HEK293 (cell line): ENCODE measurements at regions not wholly inside any gene's neighbourhood (a gene's known extent, or its start where the extent isn't known, plus 50 kb on each side); places are given as distances from the start of the nearest gene placed in this dataset.

Source experiments
- CTCF ChIA-PET: fragments of 350-600 bp; formaldehyde crosslinking; extraction: SDS; loops from one replicate; lab custom pipeline; 2021; ENCODE audit warnings: antibody characterized with exemption; lab: Yijun Ruan, JAX
- POLR2A ChIA-PET: fragments of 300-600 bp; formaldehyde crosslinking; extraction: SDS; loops from one replicate; lab custom pipeline; 2020; ENCODE audit warnings: antibody characterized with exemption, inconsistent platforms; lab: Yijun Ruan, JAX
- H3K27ac ChIP-seq: fragments of 200-500 bp; sonication (Bioruptor generic); 2 replicates; pipeline ENCODE4 v1.5.1; 2014; ENCODE audit warnings: low read depth, low read length, control low read depth, inconsistent platforms; ENCODE audit errors: extremely low read depth
- H3K36me3 ChIP-seq, 2 experiments: fragments of 200-500 bp in 1 of 2; sonication (Bioruptor generic) in 1 of 2; 1 replicate in 1 of 2; 2 replicates in 1 of 2; pipeline ENCODE4 v1.5.1; 2014 to 2017; ENCODE audit warnings: inconsistent platforms in 2 of 2, low read length in 2 of 2; ENCODE audit not compliant: control insufficient read depth in 2 of 2, insufficient read depth in 1 of 2
- H3K4me1 ChIP-seq: fragments of 200-500 bp; sonication (Bioruptor generic); 2 replicates; pipeline ENCODE4 v1.5.1; 2014; ENCODE audit warnings: mild to moderate bottlenecking, low read length, inconsistent platforms; ENCODE audit not compliant: control insufficient read depth, insufficient read depth
- H3K4me3 ChIP-seq: 2 replicates; pipeline ENCODE4 v1.5.1; 2011; ENCODE audit warnings: low read depth, mild to moderate bottlenecking, control low read depth, low read length, moderate library complexity
- H3K9me3 ChIP-seq: fragments of 200-500 bp; sonication (Bioruptor generic); 2 replicates; pipeline ENCODE4 v1.5.1; 2014; ENCODE audit warnings: low read depth, low read length, inconsistent platforms; ENCODE audit not compliant: control insufficient read depth, insufficient read depth
- EGR2 ChIP-seq: fragments of 450-650 bp; formaldehyde crosslinking; IDR thresholded peaks from 2 replicates; pipeline ENCODE4 v1.5.1; 2016; ENCODE audit warnings: low read depth, missing biosample characterization, missing genetic modification characterization
- GLIS1 ChIP-seq: fragments of 450-650 bp; formaldehyde crosslinking; IDR thresholded peaks from 2 replicates; pipeline ENCODE4 v1.5.1; 2016; ENCODE audit warnings: missing biosample characterization, missing genetic modification characterization
- GLIS2 ChIP-seq: fragments of 450-650 bp; formaldehyde crosslinking; IDR thresholded peaks from 2 replicates; pipeline ENCODE4 v1.5.1; 2016; ENCODE audit warnings: missing biosample characterization, missing genetic modification characterization
- HOXD13 ChIP-seq: sonication (generic); formaldehyde crosslinking; IDR thresholded peaks from 2 replicates; pipeline ENCODE4 v1.8.0; 2022; ENCODE audit warnings: missing genetic modification reagents, borderline replicate concordance
- KLF7 ChIP-seq: fragments of 450-650 bp; formaldehyde crosslinking; IDR thresholded peaks from 2 replicates; pipeline ENCODE4 v1.5.1; 2016; ENCODE audit warnings: missing biosample characterization, missing genetic modification characterization, borderline replicate concordance
- SP2 ChIP-seq: fragments of 450-650 bp; formaldehyde crosslinking; IDR thresholded peaks from 2 replicates; pipeline ENCODE4 v1.5.1; 2016; ENCODE audit warnings: missing biosample characterization, missing genetic modification characterization
- TRIM28 ChIP-seq: IDR thresholded peaks from 2 replicates; pipeline ENCODE4 v1.6.1; 2011; ENCODE audit warnings: low read length, control low read depth, borderline replicate concordance
- ZNF2 ChIP-seq: fragments of 450-650 bp; formaldehyde crosslinking; IDR thresholded peaks from 2 replicates; pipeline ENCODE4 v1.5.1; 2016; ENCODE audit warnings: missing biosample characterization, missing genetic modification characterization
- ZNF266 ChIP-seq: fragments of 450-650 bp; formaldehyde crosslinking; IDR thresholded peaks from 2 replicates; pipeline ENCODE4 v1.5.1; 2016; ENCODE audit warnings: missing biosample characterization, missing genetic modification characterization, low read depth
- ZNF423 ChIP-seq: fragments of 450-650 bp; formaldehyde crosslinking; IDR thresholded peaks from 2 replicates; pipeline ENCODE4 v1.5.1; 2016; ENCODE audit warnings: missing biosample characterization, missing genetic modification characterization
- ZNF529 ChIP-seq: fragments of 450-650 bp; formaldehyde crosslinking; IDR thresholded peaks from 2 replicates; pipeline ENCODE4 v1.5.1; 2017; ENCODE audit warnings: missing genetic modification characterization, missing biosample characterization; ENCODE audit not compliant: insufficient replicate concordance
- ZNF548 ChIP-seq: fragments of 450-650 bp; formaldehyde crosslinking; IDR thresholded peaks from 2 replicates; pipeline ENCODE4 v1.5.1; 2016; ENCODE audit warnings: missing biosample characterization, missing genetic modification characterization
- ZNF658 ChIP-seq: fragments of 450-650 bp; formaldehyde crosslinking; IDR thresholded peaks from 2 replicates; pipeline ENCODE4; 2016; ENCODE audit warnings: missing biosample characterization, missing genetic modification characterization
- ZNF670 ChIP-seq: fragments of 450-650 bp; formaldehyde crosslinking; IDR thresholded peaks from 2 replicates; pipeline ENCODE4 v1.5.1; 2016; ENCODE audit warnings: missing biosample characterization, missing genetic modification characterization, low read depth
- ZNF776 ChIP-seq: fragments of 450-650 bp; formaldehyde crosslinking; IDR thresholded peaks from 2 replicates; pipeline ENCODE4 v1.5.0; 2017; ENCODE audit warnings: missing biosample characterization, missing genetic modification characterization, borderline replicate concordance
- ZNF791 ChIP-seq: fragments of 450-650 bp; formaldehyde crosslinking; IDR thresholded peaks from 2 replicates; pipeline ENCODE4 v1.5.1; 2016; ENCODE audit warnings: missing biosample characterization, missing genetic modification characterization
- ZSCAN23 ChIP-seq: fragments of 450-650 bp; formaldehyde crosslinking; IDR thresholded peaks from 2 replicates; pipeline ENCODE4 v1.5.1; 2016; ENCODE audit warnings: missing biosample characterization, missing genetic modification characterization
- TF ChIP-seq, protein P1 (sequence below): fragments of 450-650 bp; formaldehyde crosslinking; optimal IDR thresholded peaks from 2 replicates; pipeline ENCODE3; 2016; ENCODE audit warnings: missing biosample characterization, mild to moderate bottlenecking, missing genetic modification characterization
- TF ChIP-seq, protein P2 (sequence below): IDR thresholded peaks from 2 replicates; pipeline ENCODE4 v1.6.1; 2011; ENCODE audit warnings: mild to moderate bottlenecking, low read depth, low read length, borderline replicate concordance
- TF ChIP-seq, protein P3 (sequence below): fragments of 450-650 bp; formaldehyde crosslinking; IDR thresholded peaks from 2 replicates; pipeline ENCODE4 v1.5.1; 2016; ENCODE audit warnings: missing biosample characterization, missing genetic modification characterization
- TF ChIP-seq, protein P4 (sequence below): fragments of 450-650 bp; formaldehyde crosslinking; IDR thresholded peaks from 2 replicates; pipeline ENCODE4 v1.5.1; 2016; ENCODE audit warnings: missing biosample characterization, missing genetic modification characterization

DNA sequence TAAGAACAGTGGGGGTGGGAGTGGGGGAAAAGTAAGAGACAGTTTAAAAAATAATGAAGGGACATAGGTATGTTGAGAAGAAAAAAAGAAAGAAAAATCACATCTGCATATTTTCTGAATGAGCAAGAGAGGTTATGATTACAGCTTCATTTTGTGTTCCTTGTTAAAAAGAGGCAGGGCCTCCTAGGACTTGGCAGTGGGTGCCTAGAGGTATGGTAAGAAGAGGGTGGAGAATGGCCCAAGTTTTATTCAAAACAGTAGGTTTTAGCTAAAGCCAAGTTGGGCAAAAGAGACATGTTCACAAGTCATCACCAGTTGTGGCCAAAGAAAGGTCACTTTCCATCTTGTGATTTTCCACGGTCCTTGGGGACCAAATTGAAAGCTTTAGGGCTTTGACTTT is 643.4 kb downstream of the CCDC171 start:
- Histone ChIP-seq H3K9me3 (no peaks in the 10 kb centered on the region), H3K4me1 (no peaks in the 10 kb centered on the region), H3K27ac (no peak overlapping the region), H3K4me3 (no peak overlapping the region), H3K36me3 (no peaks in the 10 kb centered on the region)
- CTCF ChIA-PET = interaction anchor here (1.2 kb wide), 1 partner anchor 195 kb away, joined by 3 read pairs; no protein-coding TSS in a partner anchor
- no peak for TF ChIP-seq ZNF266 (tag by site-specific recombination)
- TF ChIP-seq ZNF2 (tag by site-specific recombination) = no peak
- POLR2A ChIA-PET = no interaction called here

DNA sequence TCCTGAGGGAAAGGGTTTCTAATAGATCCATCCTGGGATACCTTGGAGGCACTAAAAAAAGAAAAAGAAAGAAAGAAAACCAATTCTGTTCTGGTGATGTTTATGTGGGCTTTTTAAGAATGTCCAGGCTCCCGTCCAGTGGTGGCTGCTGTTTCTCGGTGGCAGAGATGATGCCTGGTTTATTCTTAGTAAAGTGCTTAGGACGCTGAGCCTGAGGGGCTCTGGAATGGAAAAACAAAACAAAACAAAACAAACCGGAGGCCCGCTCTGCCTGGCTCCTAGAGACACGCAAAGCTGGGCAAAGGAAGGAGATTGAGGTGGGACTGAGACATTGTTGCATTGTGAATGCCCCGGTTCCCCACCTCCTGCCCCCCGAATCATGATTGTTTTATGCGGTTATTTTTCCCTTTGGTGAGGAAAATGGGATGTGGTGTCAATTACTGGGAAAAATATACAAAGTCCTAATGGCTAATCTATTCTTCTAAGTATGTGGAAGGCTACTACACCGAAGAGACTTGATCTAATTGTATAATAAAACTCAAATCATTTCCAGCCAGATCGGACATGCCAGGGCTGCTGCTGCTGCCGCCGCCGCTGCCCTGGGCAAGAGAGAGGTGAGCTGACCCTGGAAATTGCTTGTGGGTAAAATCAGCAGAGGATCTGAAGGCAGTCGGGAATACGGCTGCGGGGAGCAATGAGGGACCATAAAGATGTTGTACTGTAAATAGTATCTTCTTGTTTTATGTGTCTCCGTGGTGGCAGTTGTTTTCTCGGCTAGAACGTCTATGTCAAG is 644.9 kb downstream of the CCDC171 start:
- H3K9me3 ChIP-seq = no peaks in the 10 kb centered on the region
- H3K27ac ChIP-seq = no peak overlapping the region
- H3K4me1 ChIP-seq = no peaks in the 10 kb centered on the region
- ChIA-PET CTCF (no interaction called here), POLR2A (interaction anchor here (0.7 kb wide), 1 partner anchor 20 kb away, joined by 4 read pairs; no protein-coding TSS in a partner anchor)
- no peak for TF ChIP-seq ZNF791 (tag by site-specific recombination)
- TF ChIP-seq, protein P1, sequence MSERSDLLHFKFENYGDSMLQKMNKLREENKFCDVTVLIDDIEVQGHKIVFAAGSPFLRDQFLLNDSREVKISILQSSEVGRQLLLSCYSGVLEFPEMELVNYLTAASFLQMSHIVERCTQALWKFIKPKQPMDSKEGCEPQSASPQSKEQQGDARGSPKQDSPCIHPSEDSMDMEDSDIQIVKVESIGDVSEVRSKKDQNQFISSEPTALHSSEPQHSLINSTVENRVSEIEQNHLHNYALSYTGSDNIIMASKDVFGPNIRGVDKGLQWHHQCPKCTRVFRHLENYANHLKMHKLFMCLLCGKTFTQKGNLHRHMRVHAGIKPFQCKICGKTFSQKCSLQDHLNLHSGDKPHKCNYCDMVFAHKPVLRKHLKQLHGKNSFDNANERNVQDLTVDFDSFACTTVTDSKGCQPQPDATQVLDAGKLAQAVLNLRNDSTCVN (tag by site-specific recombination) = no peak
- TF ChIP-seq, protein P2, sequence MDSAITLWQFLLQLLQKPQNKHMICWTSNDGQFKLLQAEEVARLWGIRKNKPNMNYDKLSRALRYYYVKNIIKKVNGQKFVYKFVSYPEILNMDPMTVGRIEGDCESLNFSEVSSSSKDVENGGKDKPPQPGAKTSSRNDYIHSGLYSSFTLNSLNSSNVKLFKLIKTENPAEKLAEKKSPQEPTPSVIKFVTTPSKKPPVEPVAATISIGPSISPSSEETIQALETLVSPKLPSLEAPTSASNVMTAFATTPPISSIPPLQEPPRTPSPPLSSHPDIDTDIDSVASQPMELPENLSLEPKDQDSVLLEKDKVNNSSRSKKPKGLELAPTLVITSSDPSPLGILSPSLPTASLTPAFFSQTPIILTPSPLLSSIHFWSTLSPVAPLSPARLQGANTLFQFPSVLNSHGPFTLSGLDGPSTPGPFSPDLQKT = no peak
- TF ChIP-seq, protein P3, sequence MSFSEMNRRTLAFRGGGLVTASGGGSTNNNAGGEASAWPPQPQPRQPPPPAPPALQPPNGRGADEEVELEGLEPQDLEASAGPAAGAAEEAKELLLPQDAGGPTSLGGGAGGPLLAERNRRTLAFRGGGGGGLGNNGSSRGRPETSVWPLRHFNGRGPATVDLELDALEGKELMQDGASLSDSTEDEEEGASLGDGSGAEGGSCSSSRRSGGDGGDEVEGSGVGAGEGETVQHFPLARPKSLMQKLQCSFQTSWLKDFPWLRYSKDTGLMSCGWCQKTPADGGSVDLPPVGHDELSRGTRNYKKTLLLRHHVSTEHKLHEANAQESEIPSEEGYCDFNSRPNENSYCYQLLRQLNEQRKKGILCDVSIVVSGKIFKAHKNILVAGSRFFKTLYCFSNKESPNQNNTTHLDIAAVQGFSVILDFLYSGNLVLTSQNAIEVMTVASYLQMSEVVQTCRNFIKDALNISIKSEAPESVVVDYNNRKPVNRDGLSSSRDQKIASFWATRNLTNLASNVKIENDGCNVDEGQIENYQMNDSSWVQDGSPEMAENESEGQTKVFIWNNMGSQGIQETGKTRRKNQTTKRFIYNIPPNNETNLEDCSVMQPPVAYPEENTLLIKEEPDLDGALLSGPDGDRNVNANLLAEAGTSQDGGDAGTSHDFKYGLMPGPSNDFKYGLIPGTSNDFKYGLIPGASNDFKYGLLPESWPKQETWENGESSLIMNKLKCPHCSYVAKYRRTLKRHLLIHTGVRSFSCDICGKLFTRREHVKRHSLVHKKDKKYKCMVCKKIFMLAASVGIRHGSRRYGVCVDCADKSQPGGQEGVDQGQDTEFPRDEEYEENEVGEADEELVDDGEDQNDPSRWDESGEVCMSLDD (tag by site-specific recombination) = no peak
- H3K36me3 ChIP-seq = no peaks in the 10 kb centered on the region
- no peak overlapping the region for H3K4me3 ChIP-seq

DNA sequence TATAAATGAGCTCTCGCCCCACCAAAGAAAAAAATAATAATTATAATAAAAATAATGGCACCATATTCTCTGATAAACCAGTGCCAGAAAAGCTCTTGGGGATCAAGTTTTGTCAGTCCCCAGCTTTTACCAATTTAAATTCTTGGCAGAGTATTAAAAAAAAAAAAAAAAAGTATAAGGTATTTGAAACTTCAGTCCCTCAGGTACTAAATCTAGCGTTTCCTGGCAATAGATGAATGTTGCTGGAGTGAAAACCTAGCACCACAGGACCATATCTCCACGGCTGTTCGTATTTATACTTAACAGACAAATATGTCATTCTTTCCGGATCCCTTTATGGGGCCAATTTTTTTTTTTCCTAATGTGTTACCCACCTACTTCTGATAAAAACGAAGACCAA is 646.2 kb downstream of the CCDC171 start:
- POLR2A ChIA-PET = interaction anchor here (0.7 kb wide), 1 partner anchor 137 kb away, joined by 4 read pairs; no protein-coding TSS in a partner anchor
- no peaks in the 10 kb centered on the region for H3K36me3 ChIP-seq
- TF ChIP-seq ZNF423 (tag by site-specific recombination) = no peak
- no peak for TF ChIP-seq ZNF529 (tag by site-specific recombination)
- H3K4me3 ChIP-seq = no peak overlapping the region
- no peaks in the 10 kb centered on the region for H3K9me3 ChIP-seq
- no peak overlapping the region for H3K27ac ChIP-seq
- no peaks in the 10 kb centered on the region for H3K4me1 ChIP-seq
- CTCF ChIA-PET = interaction anchor here (0.6 kb wide), 1 partner anchor 504 kb away, joined by 3 read pairs; no protein-coding TSS in a partner anchor

DNA sequence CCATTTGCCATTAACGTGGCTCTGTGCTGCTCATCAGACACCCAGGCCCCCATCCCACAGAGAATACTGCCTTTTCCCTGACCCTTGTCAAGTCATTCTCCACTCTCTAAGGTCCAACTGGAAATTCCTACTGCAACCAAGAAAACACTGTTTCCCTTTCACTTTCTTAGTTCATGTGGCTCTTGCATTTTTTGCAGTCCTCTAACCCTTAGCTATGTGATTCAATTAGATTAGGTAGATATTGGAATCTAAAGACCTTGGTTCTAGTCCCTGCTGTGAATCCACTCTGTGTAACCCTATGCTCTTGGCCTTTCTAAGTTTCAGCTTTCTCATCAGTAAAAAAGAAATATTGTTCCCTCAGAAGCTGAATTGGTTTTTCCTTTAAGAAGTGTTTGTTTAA is 649.4 kb downstream of the CCDC171 start:
- Histone ChIP-seq H3K27ac (no peak overlapping the region), H3K4me1 (no peaks in the 10 kb centered on the region), H3K4me3 (no peak overlapping the region), H3K36me3 (no peaks in the 10 kb centered on the region), H3K9me3 (no peaks in the 10 kb centered on the region)
- CTCF ChIA-PET = interaction anchor here (0.5 kb wide), 1 partner anchor 69 kb away, joined by 3 read pairs; no protein-coding TSS in a partner anchor
- POLR2A ChIA-PET = no interaction called here
- no peak for TF ChIP-seq ZNF670 (tag by site-specific recombination)
- TF ChIP-seq HOXD13 (CRISPR knock-in tag) = no peak
- TF ChIP-seq ZNF658 = no peak
- TF ChIP-seq GLIS2 (tag by site-specific recombination) = no peak
- no peak for TF ChIP-seq ZNF548 (tag by site-specific recombination)
- TF ChIP-seq, protein P4, sequence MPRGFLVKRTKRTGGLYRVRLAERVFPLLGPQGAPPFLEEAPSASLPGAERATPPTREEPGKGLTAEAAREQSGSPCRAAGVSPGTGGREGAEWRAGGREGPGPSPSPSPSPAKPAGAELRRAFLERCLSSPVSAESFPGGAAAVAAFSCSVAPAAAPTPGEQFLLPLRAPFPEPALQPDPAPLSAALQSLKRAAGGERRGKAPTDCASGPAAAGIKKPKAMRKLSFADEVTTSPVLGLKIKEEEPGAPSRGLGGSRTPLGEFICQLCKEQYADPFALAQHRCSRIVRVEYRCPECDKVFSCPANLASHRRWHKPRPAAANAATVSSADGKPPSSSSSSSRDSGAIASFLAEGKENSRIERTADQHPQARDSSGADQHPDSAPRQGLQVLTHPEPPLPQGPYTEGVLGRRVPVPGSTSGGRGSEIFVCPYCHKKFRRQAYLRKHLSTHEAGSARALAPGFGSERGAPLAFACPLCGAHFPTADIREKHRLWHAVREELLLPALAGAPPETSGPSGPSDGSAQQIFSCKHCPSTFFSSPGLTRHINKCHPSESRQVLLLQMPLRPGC (tag by site-specific recombination) = no peak
- TF ChIP-seq GLIS1 (tag by site-specific recombination) = no peak
- TF ChIP-seq SP2 = no peak
- TF ChIP-seq ZSCAN23 = no peak
- TF ChIP-seq EGR2 (tag by site-specific recombination) = no peak
- no peak for TF ChIP-seq KLF7 (tag by site-specific recombination)
- TF ChIP-seq ZNF776 (tag by site-specific recombination) = no peak
- no peak for TF ChIP-seq TRIM28
